B cell (primary cell): ENCODE measurements at regions not wholly inside any gene's neighbourhood (a gene's known extent, or its start where the extent isn't known, plus 50 kb on each side); places are given as distances from the start of the nearest gene placed in this dataset.

ENCODE experiments used
- ATAC-seq: fragments of 200-7000 bp; cut with Tn5 transposase; one replicate; pipeline ENCODE4 v1.10.0; 2021; ENCODE audit warnings: low read depth, mild to moderate bottlenecking, moderate number of reproducible peaks, moderate library complexity
- CTCF ChIA-PET: fragments of 350-600 bp; sonication (Branson Sonifier 250); formaldehyde crosslinking; loops from one replicate; lab custom pipeline; 2021; ENCODE audit warnings: antibody characterized with exemption, inconsistent platforms; lab: Charles Lee
- POLR2A ChIA-PET: fragments of 350-600 bp; sonication (Branson Sonifier 250); formaldehyde crosslinking; loops from one replicate; lab custom pipeline; 2021; ENCODE audit warnings: antibody characterized with exemption; lab: Charles Lee
- DNase-seq: peaks from one replicate; pipeline ENCODE4 v3.0.0; 2013
- H2AFZ ChIP-seq: 2 replicates; pipeline ENCODE4 v1.6.1; 2012; ENCODE audit warnings: mild to moderate bottlenecking, low read depth, low read length; ENCODE audit not compliant: insufficient read depth, poor library complexity, severe bottlenecking
- H3K27ac ChIP-seq, 2 donors: 1 replicate in 1 of 2; 2 replicates in 1 of 2; pipeline ENCODE4 v1.5.1; 2012 to 2013; ENCODE audit warnings: low read length in 2 of 2, mild to moderate bottlenecking in 2 of 2, moderate library complexity in 1 of 2
- H3K27me3 ChIP-seq, 4 experiments: fragments of 200-600 bp in 1 of 4; sonication (generic) in 1 of 4; replicated peaks in 1 of 4; 1 replicate in 2 of 4; 2 replicates in 2 of 4; pipeline versions ENCODE4 v1.6.1 to v1.7.0; 2013 to 2016; ENCODE audit warnings: low read length in 3 of 4, mild to moderate bottlenecking in 2 of 4, mixed read lengths in 1 of 4, moderate library complexity in 1 of 4; ENCODE audit not compliant: insufficient read depth in 4 of 4, control insufficient read depth in 3 of 4; ENCODE audit errors: control extremely low read depth in 1 of 4
- H3K36me3 ChIP-seq, 2 experiments: replicated peaks in 1 of 2; 1 replicate in 1 of 2; 2 replicates in 1 of 2; pipeline versions ENCODE4 v1.6.1 to v1.7.1; 2013; ENCODE audit warnings: low read length in 1 of 2; ENCODE audit not compliant: insufficient read depth in 2 of 2, control insufficient read depth in 1 of 2; ENCODE audit errors: control extremely low read depth in 1 of 2, extremely low read depth in 1 of 2
- H3K4me1 ChIP-seq, 2 donors: fragments of 200-600 bp in 1 of 2; sonication (generic) in 1 of 2; 1 replicate in 1 of 2; 2 replicates in 1 of 2; pipeline versions ENCODE4 v1.5.1 to v1.6.1; 2013 to 2017; ENCODE audit warnings: low read length in 2 of 2; ENCODE audit not compliant: control insufficient read depth in 2 of 2, insufficient read depth in 2 of 2
- H3K4me2 ChIP-seq: replicated peaks from 2 replicates; pipeline ENCODE3; 2012; ENCODE audit warnings: mild to moderate bottlenecking, low read depth, low read length; ENCODE audit not compliant: poor library complexity, severe bottlenecking
- H3K4me3 ChIP-seq, 5 experiments: fragments of 200-600 bp in 1 of 5; sonication (generic) in 1 of 5; 1 replicate in 3 of 5; 2 replicates in 2 of 5; pipeline versions ENCODE4 v1.5.1 to v1.7.0; 2011 to 2016; ENCODE audit warnings: low read length in 4 of 5, mild to moderate bottlenecking in 4 of 5, low read depth in 2 of 5, control low read depth in 1 of 5, moderate library complexity in 1 of 5; ENCODE audit not compliant: insufficient read depth in 1 of 5; ENCODE audit errors: control extremely low read depth in 1 of 5, extremely low read depth in 1 of 5
- H3K79me2 ChIP-seq: fragments of 200-600 bp; sonication (generic); one replicate; pipeline ENCODE4 v1.6.0; 2016; ENCODE audit warnings: low read length; ENCODE audit not compliant: control insufficient read depth, insufficient read depth
- H3K9ac ChIP-seq: fragments of 200-600 bp; sonication (generic); 2 replicates; pipeline ENCODE4 v1.6.1; 2017; ENCODE audit warnings: mild to moderate bottlenecking, low read length, moderate library complexity
- H3K9me3 ChIP-seq, 3 donors: one replicate each; pipeline versions ENCODE4 v1.6.1 to v1.7.1; 2013; ENCODE audit warnings: low read length in 2 of 3; ENCODE audit not compliant: control insufficient read depth in 2 of 3, insufficient read depth in 1 of 3; ENCODE audit errors: control extremely low read depth in 1 of 3
- H4K20me1 ChIP-seq: 2 replicates; pipeline ENCODE4 v1.6.0; 2012; ENCODE audit warnings: mild to moderate bottlenecking, low read length; ENCODE audit not compliant: insufficient read depth, control insufficient read depth, poor library complexity, severe bottlenecking
- H3K27ac Mint-ChIP-seq: one replicate; pipeline ENCODE4 v1.8.0; 2021; ENCODE audit warnings: mixed read lengths
- H3K27me3 Mint-ChIP-seq: one replicate; pipeline ENCODE4 v1.8.0; 2021; ENCODE audit warnings: mixed read lengths
- H3K4me1 Mint-ChIP-seq: one replicate; pipeline ENCODE4 v1.8.0; 2021; ENCODE audit warnings: mixed read lengths
- H3K4me3 Mint-ChIP-seq: one replicate; pipeline ENCODE4 v1.8.0; 2021; ENCODE audit warnings: mixed read lengths
- H3K9me3 Mint-ChIP-seq: one replicate; pipeline ENCODE4 v1.8.0; 2022; ENCODE audit warnings: mixed read lengths; ENCODE audit not compliant: insufficient read depth
- CTCF ChIP-seq: fragments of 200-600 bp; IDR thresholded peaks from one replicate; pipeline ENCODE4 v1.8.0; 2022; ENCODE audit warnings: antibody characterized with exemption, mild to moderate bottlenecking
- EZH2 ChIP-seq: IDR thresholded peaks from 2 replicates; pipeline ENCODE4 v1.6.1; 2012; ENCODE audit warnings: borderline replicate concordance, low read depth, mild to moderate bottlenecking, moderate library complexity, low read length; ENCODE audit not compliant: insufficient read depth, poor library complexity, severe bottlenecking
- WGBS: methylation state at CpG from one replicate; pipeline ENCODE4 v1.1.5; 2013; ENCODE audit warnings: missing lambda C conversion rate; ENCODE audit not compliant: insufficient coverage; 5-methylcytosine and 5-hydroxymethylcytosine counted together
- intact Hi-C: fragments of 100-400 bp; cut with micrococcal nuclease; formaldehyde crosslinking; loops from one replicate; pipeline ENCODE4 v1.10.0; 2022

DNA sequence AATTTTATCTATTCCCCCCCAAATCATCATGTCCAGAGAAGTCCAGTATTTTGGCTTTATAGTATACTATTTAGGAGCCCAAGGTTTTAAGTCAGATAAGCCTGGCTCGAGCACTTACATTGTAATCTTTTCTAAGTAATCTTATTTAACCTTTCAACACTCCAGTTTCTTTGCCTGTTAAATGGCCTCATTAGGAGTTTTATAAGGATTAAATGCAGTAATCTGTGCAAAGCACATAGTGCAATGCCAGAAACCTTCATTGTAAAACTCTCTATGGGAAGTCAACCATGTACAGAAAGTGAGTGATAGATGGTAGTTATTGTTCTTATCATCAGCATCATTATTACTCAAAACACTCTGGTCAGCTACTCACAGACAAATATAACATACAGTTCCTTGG, 1330.4 kb downstream of the SLC16A7 start:
- H3K27ac ChIP-seq = no peak overlapping the region
- H4K20me1 ChIP-seq = no peaks in the 10 kb centered on the region
- no peak overlapping the region for H3K4me2 ChIP-seq
- H3K27me3 Mint-ChIP-seq = no peaks in the 10 kb centered on the region
- no peak overlapping the region for H3K4me3 ChIP-seq
- H3K4me1 Mint-ChIP-seq = no peaks in the 10 kb centered on the region
- H3K27me3 ChIP-seq = no peaks in the 10 kb centered on the region
- H3K9ac ChIP-seq = no peak overlapping the region
- CTCF ChIA-PET = no interaction called here
- no peaks in the 10 kb centered on the region for H3K4me1 ChIP-seq
- no peaks in the 10 kb centered on the region for H3K36me3 ChIP-seq
- POLR2A ChIA-PET = no interaction called here
- intact Hi-C loops = no loop called here
- no CpG with 5 or more reads among the region's 1 CpG for WGBS
- no peak overlapping the region for H2AFZ ChIP-seq
- no peak for TF ChIP-seq CTCF
- TF ChIP-seq EZH2 = no peak
- DNase-seq (no peak), ATAC-seq (no peak)
- H3K9me3 ChIP-seq = no peaks in the 10 kb centered on the region
- peaks cover 2% of the 10 kb centered on the region for H3K9me3 Mint-ChIP-seq
- no peak overlapping the region for H3K4me3 Mint-ChIP-seq
- no peaks in the 10 kb centered on the region for H3K79me2 ChIP-seq
- no peak overlapping the region for H3K27ac Mint-ChIP-seq

DNA sequence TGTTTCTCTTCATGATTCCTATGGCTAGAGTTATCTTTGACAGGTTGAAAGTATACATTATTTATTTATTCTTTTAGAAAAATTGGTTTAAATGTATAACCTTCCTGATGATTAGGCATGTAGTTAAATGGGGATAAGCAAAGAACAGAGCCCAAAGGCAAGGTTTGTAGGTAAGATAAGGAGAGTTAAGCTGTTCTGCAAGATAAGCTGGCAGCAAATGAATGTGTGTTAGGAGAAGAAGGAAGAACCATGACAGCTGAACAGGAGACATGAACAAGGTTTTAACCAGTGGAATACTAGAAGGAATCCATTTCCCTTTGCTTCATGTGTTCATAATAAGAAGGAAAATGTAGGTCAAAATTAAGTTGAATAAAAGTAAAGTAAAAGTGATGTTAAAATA, 1330.1 kb upstream of the USP15 start:
- no peak for DNase-seq
- Histone ChIP-seq H3K9me3 (peaks cover 0 to 1% (median under 1%) of the 10 kb centered on the region in 3 donors), H3K79me2 (no peaks in the 10 kb centered on the region), H3K4me3 (no peak overlapping the region), H2AFZ (no peak overlapping the region), H3K27me3 (no peaks in the 10 kb centered on the region), H3K36me3 (no peaks in the 10 kb centered on the region), H4K20me1 (no peaks in the 10 kb centered on the region), H3K27ac (no peak overlapping the region), H3K4me1 (no peaks in the 10 kb centered on the region), H3K9ac (no peak overlapping the region), H3K4me2 (no peak overlapping the region)
- no peak overlapping the region for H3K4me3 Mint-ChIP-seq
- intact Hi-C loops = no loop called here
- H3K4me1 Mint-ChIP-seq = no peaks in the 10 kb centered on the region
- TF ChIP-seq CTCF (no peak), EZH2 (no peak)
- no peak overlapping the region for H3K27ac Mint-ChIP-seq
- CTCF ChIA-PET = no interaction called here
- POLR2A ChIA-PET = no interaction called here
- H3K9me3 Mint-ChIP-seq = peaks cover 10% of the 10 kb centered on the region
- no peaks in the 10 kb centered on the region for H3K27me3 Mint-ChIP-seq
- ATAC-seq = no peak
